ENCODE measurements at regions not wholly inside any gene's neighbourhood (a gene's known extent, or its start where the extent isn't known, plus 50 kb on each side); places are given as distances from the start of the nearest gene placed in this dataset.
"Not testable (repeated sequence)": the region's sequence is repeated elsewhere in the genome, so short reads cannot be mapped to it uniquely, and the experiment has no call there.

- not testable (repeated sequence) for TF ChIP-seq CTCF (conservative IDR thresholded peaks at IDR 0.05 in 1 of 2, IDR thresholded peaks at IDR 0.05 in 1 of 2; ENCODE audit: low read depth in 1 of 2, low read length in 2 of 2); EZH2 (IDR thresholded peaks at IDR 0.05; ENCODE audit: low read length, missing control alignments)
These were observed 612.6 kb upstream of the MANEA start for GRCh38 chr6:94964703-94965102.

Data from fibroblast of lung (primary cell).